Endodermal cell (in vitro differentiated cells): ENCODE measurements at regions not wholly inside any gene's neighbourhood (a gene's known extent, or its start where the extent isn't known, plus 50 kb on each side); places are given as distances from the start of the nearest gene placed in this dataset.

ENCODE experiments used
- DNase-seq: peaks from one replicate; pipeline ENCODE4 v3.0.0-alpha.2; 2017
- H3K27ac ChIP-seq: 2 replicates; pipeline ENCODE4 v1.5.1; 2013; ENCODE audit warnings: mild to moderate bottlenecking, low read depth, low read length, moderate library complexity
- H3K27me3 ChIP-seq: 2 replicates; pipeline ENCODE4 v1.6.1; 2013; ENCODE audit warnings: mild to moderate bottlenecking, low read length, moderate library complexity; ENCODE audit not compliant: insufficient read depth, control insufficient read depth, poor library complexity, severe bottlenecking
- H3K36me3 ChIP-seq: 2 replicates; pipeline ENCODE4 v1.7.0; 2013; ENCODE audit warnings: mild to moderate bottlenecking, low read length, moderate library complexity; ENCODE audit not compliant: control insufficient read depth, insufficient read depth
- H3K4me1 ChIP-seq: one replicate; pipeline ENCODE4 v1.7.0; 2013; ENCODE audit warnings: low read length; ENCODE audit not compliant: control insufficient read depth, insufficient read depth
- H3K4me3 ChIP-seq: 2 replicates; pipeline ENCODE4 v1.5.1; 2013; ENCODE audit warnings: mild to moderate bottlenecking, low read length, moderate library complexity
- H3K9ac ChIP-seq: 2 replicates; pipeline ENCODE4 v1.6.1; 2013; ENCODE audit warnings: mild to moderate bottlenecking, low read length, moderate library complexity; ENCODE audit not compliant: poor library complexity, severe bottlenecking; ENCODE audit errors: extremely low read depth
- H3K9me3 ChIP-seq: 2 replicates; pipeline ENCODE4 v1.6.1; 2013; ENCODE audit warnings: mild to moderate bottlenecking, low read length, moderate library complexity; ENCODE audit not compliant: control insufficient read depth
- H3K27ac Mint-ChIP-seq: 2 replicates; pipeline ENCODE4 v1.8.0; 2020; ENCODE audit warnings: mixed read lengths
- H3K27me3 Mint-ChIP-seq: 2 replicates; pipeline ENCODE4 v1.8.0; 2021; ENCODE audit warnings: mild to moderate bottlenecking, mixed read lengths; ENCODE audit not compliant: insufficient read depth
- H3K36me3 Mint-ChIP-seq: 2 replicates; pipeline ENCODE4 v1.8.0; 2020; ENCODE audit warnings: low read depth, mixed read lengths
- H3K4me1 Mint-ChIP-seq: 2 replicates; pipeline ENCODE4 v1.8.0; 2020; ENCODE audit warnings: mixed read lengths
- H3K4me3 Mint-ChIP-seq: 2 replicates; pipeline ENCODE4 v1.8.0; 2020; ENCODE audit warnings: mild to moderate bottlenecking, moderate library complexity, mixed read lengths
- H3K9me3 Mint-ChIP-seq: 2 replicates; pipeline ENCODE4 v1.8.0; 2020; ENCODE audit warnings: mild to moderate bottlenecking, mixed read lengths
- WGBS, 2 experiments: methylation state at CpG; one replicate each; pipeline versions ENCODE4 v1.1.5 to v1.1.7; 2013; ENCODE audit warnings: missing lambda C conversion rate in 2 of 2, mixed read lengths in 1 of 2; ENCODE audit not compliant: insufficient coverage in 1 of 2, insufficient read length in 1 of 2; 5-methylcytosine and 5-hydroxymethylcytosine counted together
- TF ChIP-seq, protein P1 (sequence below): fragments of 200-600 bp; sonication (generic); conservative IDR thresholded peaks from 2 replicates; pipeline ENCODE4 v1.5.0; 2021; ENCODE audit warnings: antibody characterized with exemption, mild to moderate bottlenecking

GRCh38 chr14:62144863-62145262 is 382.6 kb downstream of the SNAPC1 start:
- peaks cover 1% of the 10 kb centered on the region for H3K27me3 Mint-ChIP-seq
- H3K4me3 Mint-ChIP-seq = no peak overlapping the region
- Histone ChIP-seq H3K27me3 (no peaks in the 10 kb centered on the region), H3K4me1 (no peaks in the 10 kb centered on the region), H3K36me3 (no peaks in the 10 kb centered on the region), H3K9me3 (no peaks in the 10 kb centered on the region), H3K27ac (no peak overlapping the region), H3K4me3 (no peak overlapping the region), H3K9ac (no peak overlapping the region)
- no peaks in the 10 kb centered on the region for H3K36me3 Mint-ChIP-seq
- no peak for DNase-seq
- 92% methylated on average over 1 of the region's 1 CpG; no CpG with 5 or more reads in 1 of the 2 experiments for WGBS, 2 experiments
- TF ChIP-seq, protein P1, sequence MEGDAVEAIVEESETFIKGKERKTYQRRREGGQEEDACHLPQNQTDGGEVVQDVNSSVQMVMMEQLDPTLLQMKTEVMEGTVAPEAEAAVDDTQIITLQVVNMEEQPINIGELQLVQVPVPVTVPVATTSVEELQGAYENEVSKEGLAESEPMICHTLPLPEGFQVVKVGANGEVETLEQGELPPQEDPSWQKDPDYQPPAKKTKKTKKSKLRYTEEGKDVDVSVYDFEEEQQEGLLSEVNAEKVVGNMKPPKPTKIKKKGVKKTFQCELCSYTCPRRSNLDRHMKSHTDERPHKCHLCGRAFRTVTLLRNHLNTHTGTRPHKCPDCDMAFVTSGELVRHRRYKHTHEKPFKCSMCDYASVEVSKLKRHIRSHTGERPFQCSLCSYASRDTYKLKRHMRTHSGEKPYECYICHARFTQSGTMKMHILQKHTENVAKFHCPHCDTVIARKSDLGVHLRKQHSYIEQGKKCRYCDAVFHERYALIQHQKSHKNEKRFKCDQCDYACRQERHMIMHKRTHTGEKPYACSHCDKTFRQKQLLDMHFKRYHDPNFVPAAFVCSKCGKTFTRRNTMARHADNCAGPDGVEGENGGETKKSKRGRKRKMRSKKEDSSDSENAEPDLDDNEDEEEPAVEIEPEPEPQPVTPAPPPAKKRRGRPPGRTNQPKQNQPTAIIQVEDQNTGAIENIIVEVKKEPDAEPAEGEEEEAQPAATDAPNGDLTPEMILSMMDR = no peak
- H3K4me1 Mint-ChIP-seq = no peaks in the 10 kb centered on the region
- peaks cover 26% of the 10 kb centered on the region for H3K9me3 Mint-ChIP-seq
- H3K27ac Mint-ChIP-seq = no peak overlapping the region

- Mint-ChIP-seq H3K4me3 (no peak overlapping the region), H3K27ac (no peak overlapping the region), H3K4me1 (peaks cover 4% of the 10 kb centered on the region), H3K27me3 (peaks cover 1% of the 10 kb centered on the region), H3K36me3 (no peaks in the 10 kb centered on the region), H3K9me3 (peaks cover 26% of the 10 kb centered on the region)
- no peak for DNase-seq
- peaks cover 5% of the 10 kb centered on the region for H3K4me1 ChIP-seq
- WGBS, 2 experiments = 90 to 91% methylated on average over 1 to 2 of the region's 2 CpGs
- H3K27me3 ChIP-seq = no peaks in the 10 kb centered on the region
- H3K36me3 ChIP-seq = no peaks in the 10 kb centered on the region
- H3K4me3 ChIP-seq = no peak overlapping the region
- H3K27ac ChIP-seq = no peak overlapping the region
- TF ChIP-seq, protein P1 = no peak
- no peak overlapping the region for H3K9ac ChIP-seq
- H3K9me3 ChIP-seq = no peaks in the 10 kb centered on the region
These were observed 383.8 kb downstream of the SNAPC1 start for GRCh38 chr14:62146030-62146429.

- H3K4me3 Mint-ChIP-seq = no peak overlapping the region
- Histone ChIP-seq H3K36me3 (no peaks in the 10 kb centered on the region), H3K4me3 (no peak overlapping the region), H3K9ac (no peak overlapping the region), H3K27me3 (no peaks in the 10 kb centered on the region), H3K27ac (no peak overlapping the region), H3K9me3 (no peaks in the 10 kb centered on the region), H3K4me1 (peaks cover under 1% of the 10 kb centered on the region)
- H3K27ac Mint-ChIP-seq = no peak overlapping the region
- no peak for DNase-seq
- no peaks in the 10 kb centered on the region for H3K4me1 Mint-ChIP-seq
- no CpG with 5 or more reads among the region's 1 CpG for WGBS, 2 experiments
- TF ChIP-seq, protein P1 = no peak
- no peaks in the 10 kb centered on the region for H3K9me3 Mint-ChIP-seq
- H3K36me3 Mint-ChIP-seq = no peaks in the 10 kb centered on the region
- H3K27me3 Mint-ChIP-seq = peaks cover 2% of the 10 kb centered on the region
These were observed 393.8 kb downstream of the SNAPC1 start for GRCh38 chr14:62156052-62156451.
